ENCODE measurements at regions not wholly inside any gene's neighbourhood (a gene's known extent, or its start where the extent isn't known, plus 50 kb on each side); places are given as distances from the start of the nearest gene placed in this dataset.

DNA sequence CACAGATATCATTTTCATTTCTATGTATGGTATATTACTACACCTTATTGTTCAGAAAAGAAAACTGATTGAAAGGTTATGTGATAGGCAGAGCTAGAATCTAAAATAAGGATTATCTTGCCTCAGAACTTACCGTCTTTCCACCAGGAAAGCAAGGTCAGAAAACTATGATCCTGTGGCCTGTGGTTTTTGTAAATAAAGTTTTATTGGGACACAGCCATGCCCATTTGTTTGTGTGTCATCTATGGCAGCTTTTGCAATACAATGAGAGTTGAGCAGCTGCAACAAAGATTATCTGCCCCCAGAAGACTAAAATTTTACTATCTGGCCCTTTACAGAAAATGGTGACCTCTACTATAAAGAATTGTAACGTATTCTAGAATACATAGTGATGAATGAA lies 314.7 kb upstream of the SLCO3A1 start:
- CTCF ChIA-PET, result interaction anchor here (0.7 to 1.0 kb wide), 2 partner anchors 40 to 168 kb away, joined by 4 read pairs; no protein-coding TSS in a partner anchor
- H3K9me2 ChIP-seq, result no peaks in the 10 kb centered on the region
- H3K4me3 ChIP-seq (ENCODE audit: low read depth in 2 of 2, low read length in 1 of 2), result no peak overlapping the region
- H3F3A ChIP-seq (replicated peaks; ENCODE audit: insufficient read depth), result peaks cover 17% of the 10 kb centered on the region
- POLR2A ChIA-PET, result no interaction called here
- 94% methylated on average over 2 of the region's 2 CpGs for WGBS (ENCODE audit: low lambda C conversion rate)
- 0 out of 2 replicates have a peak, but pooled peaks cover 4% of the 10 kb centered on the region for H4K20me1 ChIP-seq (ENCODE audit: insufficient read depth)
- H3K27me3 ChIP-seq (ENCODE audit: insufficient read depth), result no peaks in the 10 kb centered on the region
- H3K4me1 ChIP-seq (ENCODE audit: control insufficient read depth in 1 of 2, insufficient read depth in 2 of 2, low read depth in 1 of 2, low read length in 1 of 2), result peaks cover 13 to 22% of the 10 kb centered on the region in 2 experiments
- H2AFZ ChIP-seq (ENCODE audit: low read depth), result no peak overlapping the region
- peak overlapping the region in 1 of 2 experiments; percentile 65; a peak in 1 of 4 replicates for H3K27ac ChIP-seq (ENCODE audit: low read depth in 2 of 2, low read length in 1 of 2)
- TF ChIP-seq, protein P1, sequence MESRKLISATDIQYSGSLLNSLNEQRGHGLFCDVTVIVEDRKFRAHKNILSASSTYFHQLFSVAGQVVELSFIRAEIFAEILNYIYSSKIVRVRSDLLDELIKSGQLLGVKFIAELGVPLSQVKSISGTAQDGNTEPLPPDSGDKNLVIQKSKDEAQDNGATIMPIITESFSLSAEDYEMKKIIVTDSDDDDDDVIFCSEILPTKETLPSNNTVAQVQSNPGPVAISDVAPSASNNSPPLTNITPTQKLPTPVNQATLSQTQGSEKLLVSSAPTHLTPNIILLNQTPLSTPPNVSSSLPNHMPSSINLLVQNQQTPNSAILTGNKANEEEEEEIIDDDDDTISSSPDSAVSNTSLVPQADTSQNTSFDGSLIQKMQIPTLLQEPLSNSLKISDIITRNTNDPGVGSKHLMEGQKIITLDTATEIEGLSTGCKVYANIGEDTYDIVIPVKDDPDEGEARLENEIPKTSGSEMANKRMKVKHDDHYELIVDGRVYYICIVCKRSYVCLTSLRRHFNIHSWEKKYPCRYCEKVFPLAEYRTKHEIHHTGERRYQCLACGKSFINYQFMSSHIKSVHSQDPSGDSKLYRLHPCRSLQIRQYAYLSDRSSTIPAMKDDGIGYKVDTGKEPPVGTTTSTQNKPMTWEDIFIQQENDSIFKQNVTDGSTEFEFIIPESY (IDR thresholded peaks at IDR 0.05; ENCODE audit: borderline replicate concordance, low read depth), result no peak
- TF ChIP-seq NFIC (IDR thresholded peaks at IDR 0.05; ENCODE audit: borderline replicate concordance) (no peak), FOXM1 (IDR thresholded peaks at IDR 0.05; ENCODE audit: low read depth) (no peak), GATA2 (CRISPR knock-in tag; IDR thresholded peaks at IDR 0.05) (no peak), FOSL2 (IDR thresholded peaks at IDR 0.05; ENCODE audit: borderline replicate concordance, low read depth) (no peak), EP300 (IDR thresholded peaks at IDR 0.05; ENCODE audit: borderline replicate concordance in 1 of 2, low read depth in 1 of 2, low read length in 1 of 2) (no peak), CHD2 (IDR thresholded peaks at IDR 0.05; ENCODE audit: low read length, partially characterized antibody) (no peak), ELF1 (IDR thresholded peaks at IDR 0.05) (no peak), RCOR1 (IDR thresholded peaks at IDR 0.05; ENCODE audit: low read length) (no peak), RFX5 (IDR thresholded peaks at IDR 0.05; ENCODE audit: low read length) (no peak)
- TF ChIP-seq, protein P2, sequence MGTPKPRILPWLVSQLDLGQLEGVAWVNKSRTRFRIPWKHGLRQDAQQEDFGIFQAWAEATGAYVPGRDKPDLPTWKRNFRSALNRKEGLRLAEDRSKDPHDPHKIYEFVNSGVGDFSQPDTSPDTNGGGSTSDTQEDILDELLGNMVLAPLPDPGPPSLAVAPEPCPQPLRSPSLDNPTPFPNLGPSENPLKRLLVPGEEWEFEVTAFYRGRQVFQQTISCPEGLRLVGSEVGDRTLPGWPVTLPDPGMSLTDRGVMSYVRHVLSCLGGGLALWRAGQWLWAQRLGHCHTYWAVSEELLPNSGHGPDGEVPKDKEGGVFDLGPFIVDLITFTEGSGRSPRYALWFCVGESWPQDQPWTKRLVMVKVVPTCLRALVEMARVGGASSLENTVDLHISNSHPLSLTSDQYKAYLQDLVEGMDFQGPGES (IDR thresholded peaks at IDR 0.05; ENCODE audit: low read depth, low read length), result no peak
- no peaks in the 10 kb centered on the region for H3K9me3 ChIP-seq
- no peaks in the 10 kb centered on the region for H3K79me2 ChIP-seq (ENCODE audit: insufficient read depth)
- H3K9ac ChIP-seq, result no peak overlapping the region
- DNase-seq, result no peak
- no peaks in the 10 kb centered on the region for H3K36me3 ChIP-seq (replicated peaks in 1 of 2; ENCODE audit: control insufficient read depth in 1 of 2, insufficient read depth in 2 of 2, low read length in 1 of 2)
- no peak overlapping the region for H3K4me2 ChIP-seq

DNA sequence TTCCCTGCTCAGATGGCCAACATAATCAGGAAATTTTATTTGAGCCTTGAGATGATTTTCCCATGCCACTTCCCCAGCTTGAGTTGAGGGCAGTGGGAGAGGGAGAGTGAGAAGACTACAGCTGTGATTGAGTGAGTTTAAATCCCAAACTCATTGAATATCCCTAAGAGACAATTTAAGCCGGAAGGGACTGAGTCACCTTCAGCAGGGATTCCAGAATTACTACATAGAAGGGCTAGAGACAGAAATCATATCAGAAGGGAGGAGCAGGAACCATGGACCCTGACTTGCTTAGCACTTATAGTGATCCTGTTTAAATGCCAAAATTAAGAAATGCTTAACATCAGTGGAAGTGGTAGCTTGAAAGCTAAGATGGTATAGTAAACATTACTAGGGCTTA lies 312.2 kb upstream of the SLCO3A1 start:
- Histone ChIP-seq H4K20me1 (ENCODE audit: insufficient read depth) (0 out of 2 replicates have a peak, but pooled peaks cover 4% of the 10 kb centered on the region), H2AFZ (ENCODE audit: low read depth) (no peak overlapping the region), H3K27me3 (ENCODE audit: insufficient read depth) (no peaks in the 10 kb centered on the region), H3K4me2 (no peak overlapping the region), H3K9me3 (no peaks in the 10 kb centered on the region), H3K4me3 (ENCODE audit: low read depth in 2 of 2, low read length in 1 of 2) (no peak overlapping the region), H3K9me2 (no peaks in the 10 kb centered on the region), H3K4me1 (ENCODE audit: control insufficient read depth in 1 of 2, insufficient read depth in 2 of 2, low read depth in 1 of 2, low read length in 1 of 2) (peaks cover 10 to 13% of the 10 kb centered on the region in 2 experiments), H3K9ac (no peak overlapping the region), H3K36me3 (replicated peaks in 1 of 2; ENCODE audit: control insufficient read depth in 1 of 2, insufficient read depth in 2 of 2, low read length in 1 of 2) (no peaks in the 10 kb centered on the region), H3F3A (replicated peaks; ENCODE audit: insufficient read depth) (peaks cover 11% of the 10 kb centered on the region), H3K27ac (ENCODE audit: low read depth in 2 of 2, low read length in 1 of 2) (no peak overlapping the region), H3K79me2 (ENCODE audit: insufficient read depth) (no peaks in the 10 kb centered on the region)
- WGBS (ENCODE audit: low lambda C conversion rate), result 87% methylated on average over 1 of the region's 1 CpG
- ChIA-PET CTCF (no interaction called here), POLR2A (interaction anchor here (0.5 kb wide), 1 partner anchor 437 kb away, joined by 3 read pairs; no protein-coding TSS in a partner anchor)
- no peak for DNase-seq
- TF ChIP-seq RCOR1 (IDR thresholded peaks at IDR 0.05; ENCODE audit: low read length) (no peak), RFX5 (IDR thresholded peaks at IDR 0.05; ENCODE audit: low read length) (no peak), TAF1 (IDR thresholded peaks at IDR 0.05; ENCODE audit: borderline replicate concordance, low read depth, low read length) (no peak), RAD21 (IDR thresholded peaks at IDR 0.05; ENCODE audit: low read length) (no peak), SMC3 (IDR thresholded peaks at IDR 0.05; ENCODE audit: low read depth, low read length) (no peak), NFIC (IDR thresholded peaks at IDR 0.05; ENCODE audit: borderline replicate concordance) (no peak), MXI1 (IDR thresholded peaks at IDR 0.05; ENCODE audit: low read depth, low read length) (no peak), FOSL2 (IDR thresholded peaks at IDR 0.05; ENCODE audit: borderline replicate concordance, low read depth) (no peak), FOXJ3 (CRISPR knock-in tag; IDR thresholded peaks at IDR 0.05) (no peak), GABPA (IDR thresholded peaks at IDR 0.05; ENCODE audit: low read depth) (no peak)
- TF ChIP-seq, protein P3, sequence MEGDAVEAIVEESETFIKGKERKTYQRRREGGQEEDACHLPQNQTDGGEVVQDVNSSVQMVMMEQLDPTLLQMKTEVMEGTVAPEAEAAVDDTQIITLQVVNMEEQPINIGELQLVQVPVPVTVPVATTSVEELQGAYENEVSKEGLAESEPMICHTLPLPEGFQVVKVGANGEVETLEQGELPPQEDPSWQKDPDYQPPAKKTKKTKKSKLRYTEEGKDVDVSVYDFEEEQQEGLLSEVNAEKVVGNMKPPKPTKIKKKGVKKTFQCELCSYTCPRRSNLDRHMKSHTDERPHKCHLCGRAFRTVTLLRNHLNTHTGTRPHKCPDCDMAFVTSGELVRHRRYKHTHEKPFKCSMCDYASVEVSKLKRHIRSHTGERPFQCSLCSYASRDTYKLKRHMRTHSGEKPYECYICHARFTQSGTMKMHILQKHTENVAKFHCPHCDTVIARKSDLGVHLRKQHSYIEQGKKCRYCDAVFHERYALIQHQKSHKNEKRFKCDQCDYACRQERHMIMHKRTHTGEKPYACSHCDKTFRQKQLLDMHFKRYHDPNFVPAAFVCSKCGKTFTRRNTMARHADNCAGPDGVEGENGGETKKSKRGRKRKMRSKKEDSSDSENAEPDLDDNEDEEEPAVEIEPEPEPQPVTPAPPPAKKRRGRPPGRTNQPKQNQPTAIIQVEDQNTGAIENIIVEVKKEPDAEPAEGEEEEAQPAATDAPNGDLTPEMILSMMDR (IDR thresholded peaks at IDR 0.05), result no peak
- TF ChIP-seq, protein P4, sequence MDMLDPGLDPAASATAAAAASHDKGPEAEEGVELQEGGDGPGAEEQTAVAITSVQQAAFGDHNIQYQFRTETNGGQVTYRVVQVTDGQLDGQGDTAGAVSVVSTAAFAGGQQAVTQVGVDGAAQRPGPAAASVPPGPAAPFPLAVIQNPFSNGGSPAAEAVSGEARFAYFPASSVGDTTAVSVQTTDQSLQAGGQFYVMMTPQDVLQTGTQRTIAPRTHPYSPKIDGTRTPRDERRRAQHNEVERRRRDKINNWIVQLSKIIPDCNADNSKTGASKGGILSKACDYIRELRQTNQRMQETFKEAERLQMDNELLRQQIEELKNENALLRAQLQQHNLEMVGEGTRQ (IDR thresholded peaks at IDR 0.05; ENCODE audit: borderline replicate concordance, low read depth, low read length), result no peak
